ENCODE measurements at regions not wholly inside any gene's neighbourhood (a gene's known extent, or its start where the extent isn't known, plus 50 kb on each side); places are given as distances from the start of the nearest gene placed in this dataset.
A peak's percentile ranks its signal among the peaks of the same experiment; 100 is the strongest.
"Not testable (repeated sequence)": the region's sequence is repeated elsewhere in the genome, so short reads cannot be mapped to it uniquely, and the experiment has no call there.

- DNase-seq = no peak
Measured at GRCh38 chr9:73053543-73053942, 98.1 kb upstream of the ANXA1 start.

- DNase-seq = no peak
Measured at GRCh38 chr9:73050887-73051550, 98.2 kb upstream of the ALDH1A1 start.

GRCh38 chr9:73050065-73050816 lies 97.4 kb upstream of the ALDH1A1 start:
- no peak for DNase-seq

GRCh38 chr9:73049280-73049679 lies 96.4 kb upstream of the ALDH1A1 start:
- no peak for DNase-seq

GRCh38 chr9:73046769-73047168 lies 93.9 kb upstream of the ALDH1A1 start:
- no peak for DNase-seq

GRCh38 chr9:73044776-73045175 lies 91.9 kb upstream of the ALDH1A1 start:
- DNase-seq = not testable (repeated sequence)

- DNase-seq = no peak
Measured at GRCh38 chr9:73042155-73042554, 89.3 kb upstream of the ALDH1A1 start.

- no peak for DNase-seq
Measured at GRCh38 chr9:73039271-73040263, 86.7 kb upstream of the ALDH1A1 start.

GRCh38 chr9:73038613-73039012 lies 85.8 kb upstream of the ALDH1A1 start:
- DNase-seq = no peak

- no peak for DNase-seq
Measured at GRCh38 chr9:73038089-73038509, 85.2 kb upstream of the ALDH1A1 start.

- DNase-seq = no peak
Measured at GRCh38 chr9:73037613-73038012, 84.8 kb upstream of the ALDH1A1 start.

GRCh38 chr9:73034962-73035361 lies 82.1 kb upstream of the ALDH1A1 start:
- no peak for DNase-seq

- DNase-seq = no peak
Measured at GRCh38 chr9:73031350-73031749, 78.5 kb upstream of the ALDH1A1 start.

- no peak for DNase-seq
Measured at GRCh38 chr9:73030370-73031030, 77.6 kb upstream of the ALDH1A1 start.

GRCh38 chr9:73029346-73029745 lies 76.5 kb upstream of the ALDH1A1 start:
- no peak for DNase-seq

- no peak for DNase-seq
Measured at GRCh38 chr9:73026375-73026774, 73.5 kb upstream of the ALDH1A1 start.

GRCh38 chr9:73024601-73025034 lies 71.8 kb upstream of the ALDH1A1 start:
- DNase-seq = no peak

- DNase-seq = peak; percentile 41 to 48
Measured at GRCh38 chr9:73023025-73023541, 70.2 kb upstream of the ALDH1A1 start.

- DNase-seq = no peak
Measured at GRCh38 chr9:73022353-73022752, 69.5 kb upstream of the ALDH1A1 start.

- no peak for DNase-seq
Measured at GRCh38 chr9:73020877-73021276, 68.0 kb upstream of the ALDH1A1 start.

- no peak for DNase-seq
Measured at GRCh38 chr9:73014011-73014410, 61.2 kb upstream of the ALDH1A1 start.

GRCh38 chr9:73011956-73012355 lies 59.1 kb upstream of the ALDH1A1 start:
- DNase-seq = no peak
